H1 (cell line): ENCODE measurements at regions not wholly inside any gene's neighbourhood (a gene's known extent, or its start where the extent isn't known, plus 50 kb on each side); places are given as distances from the start of the nearest gene placed in this dataset.

Experiments used
- CTCF ChIA-PET: fragments of 300-600 bp; sonication (Branson Sonifier 250); formaldehyde crosslinking; loops from one replicate; lab custom pipeline; 2021; ENCODE audit not compliant: partially characterized antibody; lab: Charles Lee
- POLR2A ChIA-PET: fragments of 300-600 bp; sonication (Branson Sonifier 250); formaldehyde crosslinking; loops from one replicate; lab custom pipeline; 2021; ENCODE audit warnings: inconsistent platforms; ENCODE audit not compliant: partially characterized antibody; lab: Charles Lee
- DNase-seq, 2 experiments: peaks; one replicate each; pipeline versions ENCODE4 v3.0.0 to v3.0.0-alpha.2; 2010 to 2022; ENCODE audit warnings: low spot score in 2 of 2, low read depth in 1 of 2, mixed read lengths in 1 of 2
- FAIRE-seq: peaks from 2 replicates; lab custom pipeline; 2011; peaks lifted over from hg19 to GRCh38; lab: Jason Lieb, UNC
- H2AFZ ChIP-seq: 2 replicates; pipeline ENCODE4 v1.8.1; 2012; ENCODE audit warnings: low read length, inconsistent platforms
- H2AK5ac ChIP-seq: 2 replicates; pipeline ENCODE4 v1.6.1; 2013; ENCODE audit warnings: low read depth, low read length
- H2BK120ac ChIP-seq: replicated peaks from 2 replicates; pipeline ENCODE3; 2013; ENCODE audit warnings: low read depth, low read length, inconsistent platforms
- H2BK12ac ChIP-seq: 2 replicates; pipeline ENCODE4 v1.6.1; 2013; ENCODE audit warnings: low read depth, low read length
- H2BK15ac ChIP-seq: 2 replicates; pipeline ENCODE4 v1.6.1; 2013; ENCODE audit warnings: low read length
- H2BK20ac ChIP-seq: 2 replicates; pipeline ENCODE4 v1.6.1; 2013; ENCODE audit warnings: low read length
- H2BK5ac ChIP-seq: 2 replicates; pipeline ENCODE4 v1.6.1; 2013; ENCODE audit warnings: low read depth, low read length
- H3K14ac ChIP-seq: 2 replicates; pipeline ENCODE4 v1.6.1; 2013; ENCODE audit warnings: inconsistent platforms; ENCODE audit not compliant: insufficient read length
- H3K18ac ChIP-seq: 2 replicates; pipeline ENCODE4 v1.6.1; 2013; ENCODE audit warnings: low read length; ENCODE audit errors: extremely low read depth
- H3K23ac ChIP-seq: 2 replicates; pipeline ENCODE4 v1.6.1; 2013; ENCODE audit warnings: inconsistent platforms; ENCODE audit not compliant: insufficient read length
- H3K23me2 ChIP-seq: 2 replicates; pipeline ENCODE4 v1.6.1; 2013; ENCODE audit warnings: low read depth, low read length
- H3K27ac ChIP-seq: 2 replicates; pipeline ENCODE4 v1.6.1; 2011; ENCODE audit warnings: low read depth, low read length, inconsistent platforms
- H3K27me3 ChIP-seq, 4 experiments: replicated peaks in 1 of 4; 1 replicate in 1 of 4; 2 replicates in 3 of 4; pipeline versions ENCODE4 v1.6.1 to v1.8.1; 2011 to 2013; ENCODE audit warnings: low read length in 3 of 4, mild to moderate bottlenecking in 3 of 4, inconsistent platforms in 2 of 4, mixed read lengths in 2 of 4, moderate library complexity in 1 of 4; ENCODE audit not compliant: control insufficient read depth in 3 of 4, insufficient read depth in 3 of 4; ENCODE audit errors: extremely low read depth in 1 of 4
- H3K36me3 ChIP-seq, 4 experiments: 2 replicates each; pipeline versions ENCODE4 v1.6.1 to v1.8.1; 2011 to 2013; ENCODE audit warnings: mild to moderate bottlenecking in 4 of 4, low read length in 3 of 4, moderate library complexity in 2 of 4, control low read depth in 1 of 4, inconsistent platforms in 1 of 4; ENCODE audit not compliant: insufficient read depth in 4 of 4, control insufficient read depth in 2 of 4
- H3K4ac ChIP-seq: replicated peaks from 2 replicates; pipeline ENCODE3; 2013; ENCODE audit warnings: low read length, low read depth, mixed read lengths, inconsistent platforms; ENCODE audit not compliant: insufficient read length
- H3K4me1 ChIP-seq, 4 experiments: replicated peaks in 1 of 4; 1 replicate in 1 of 4; 2 replicates in 3 of 4; pipeline versions ENCODE4 v1.6.1 to v1.8.1; 2011 to 2013; ENCODE audit warnings: low read length in 3 of 4, inconsistent platforms in 2 of 4, mixed read lengths in 1 of 4; ENCODE audit not compliant: insufficient read depth in 4 of 4, control insufficient read depth in 3 of 4
- H3K4me2 ChIP-seq, 2 experiments: 2 replicates each; pipeline versions ENCODE4 v1.6.1 to v1.8.1; 2011 to 2013; ENCODE audit warnings: low read depth in 2 of 2, low read length in 2 of 2, control low read depth in 1 of 2, inconsistent platforms in 1 of 2, mild to moderate bottlenecking in 1 of 2; ENCODE audit not compliant: insufficient read depth in 1 of 2
- H3K4me3 ChIP-seq, 4 experiments: fragments of 200-600, 300-600 bp in 1 of 4; sonication (generic), shearing (Covaris generic), sonication (Bioruptor Twin) in 1 of 4; 2 replicates each; pipeline versions ENCODE4 v1.5.1 to v1.8.1; 2011 to 2016; ENCODE audit warnings: low read length in 4 of 4, low read depth in 3 of 4, control low read depth in 2 of 4, inconsistent platforms in 2 of 4, mild to moderate bottlenecking in 2 of 4, mixed read lengths in 1 of 4, moderate library complexity in 1 of 4; ENCODE audit not compliant: insufficient read depth in 2 of 4; ENCODE audit errors: extremely low read depth in 1 of 4
- H3K56ac ChIP-seq: replicated peaks from 2 replicates; pipeline ENCODE3; 2013; ENCODE audit warnings: low read depth, mild to moderate bottlenecking, mixed read lengths, low read length, inconsistent platforms; ENCODE audit not compliant: insufficient read length
- H3K79me1 ChIP-seq: 2 replicates; pipeline ENCODE4 v1.6.1; 2013; ENCODE audit warnings: low read depth, low read length, control low read depth
- H3K79me2 ChIP-seq, 2 experiments: 2 replicates each; pipeline versions ENCODE4 v1.6.1 to v1.8.1; 2012 to 2013; ENCODE audit warnings: low read length in 2 of 2, mild to moderate bottlenecking in 2 of 2, inconsistent platforms in 1 of 2; ENCODE audit not compliant: insufficient read depth in 2 of 2, control insufficient read depth in 1 of 2
- H3K9ac ChIP-seq, 4 experiments: replicated peaks in 1 of 4; 1 replicate in 1 of 4; 2 replicates in 3 of 4; pipeline versions ENCODE4 v1.6.1 to v1.8.1; 2011 to 2013; ENCODE audit warnings: low read depth in 3 of 4, low read length in 3 of 4, control low read depth in 2 of 4, mild to moderate bottlenecking in 2 of 4, moderate library complexity in 2 of 4, inconsistent platforms in 1 of 4; ENCODE audit errors: extremely low read depth in 1 of 4
- H3K9me3 ChIP-seq, 2 experiments: 2 replicates each; pipeline versions ENCODE4 v1.6.1 to v1.8.1; 2012 to 2013; ENCODE audit warnings: mild to moderate bottlenecking in 2 of 2, moderate library complexity in 2 of 2, control low read depth in 1 of 2, inconsistent platforms in 1 of 2, low read depth in 1 of 2, low read length in 1 of 2, mixed read lengths in 1 of 2; ENCODE audit not compliant: insufficient read depth in 2 of 2
- H4K20me1 ChIP-seq, 2 experiments: replicated peaks in 1 of 2; 2 replicates each; pipeline versions ENCODE3 to v1.8.1; 2011 to 2013; ENCODE audit warnings: inconsistent platforms in 2 of 2, low read length in 2 of 2, mild to moderate bottlenecking in 1 of 2; ENCODE audit not compliant: insufficient read depth in 2 of 2, control insufficient read depth in 1 of 2
- H4K5ac ChIP-seq: 2 replicates; pipeline ENCODE4 v1.6.1; 2013; ENCODE audit warnings: low read length, low read depth, mixed read lengths, inconsistent platforms; ENCODE audit not compliant: insufficient read length
- H4K8ac ChIP-seq: 2 replicates; pipeline ENCODE4 v1.8.0; 2013; ENCODE audit warnings: mild to moderate bottlenecking, moderate library complexity, low read length, inconsistent platforms; ENCODE audit not compliant: insufficient read depth; ENCODE audit errors: extremely low read depth
- H4K91ac ChIP-seq: replicated peaks from 2 replicates; pipeline ENCODE3; 2013; ENCODE audit warnings: low read length, mixed read lengths, inconsistent platforms; ENCODE audit not compliant: insufficient read length
- BRCA1 ChIP-seq: IDR thresholded peaks from 2 replicates; pipeline ENCODE4 v1.6.1; 2012; ENCODE audit warnings: low read depth, low read length, improper control_type of control experiment
- CBX5 ChIP-seq: fragments of 300-800, 300-1000 bp; sonication (generic); IDR thresholded peaks from 2 replicates; pipeline ENCODE4 v1.7.1; 2016; ENCODE audit warnings: antibody characterized with exemption, low read length, low read depth
- CBX8 ChIP-seq: fragments of 300-800, 300-1000 bp; sonication (generic); IDR thresholded peaks from 2 replicates; pipeline ENCODE4 v1.7.1; 2016; ENCODE audit warnings: low read depth, low read length, borderline replicate concordance
- CEBPB ChIP-seq: IDR thresholded peaks from 2 replicates; pipeline ENCODE4 v1.6.1; 2012; ENCODE audit warnings: low read depth, low read length
- EGR1 ChIP-seq: IDR thresholded peaks from 2 replicates; pipeline ENCODE4 v1.6.1; 2011; ENCODE audit warnings: low read depth, low read length, borderline replicate concordance
- KDM1A ChIP-seq: fragments of 200-600, 300-600 bp; sonication (generic); IDR thresholded peaks from 2 replicates; pipeline ENCODE4 v1.7.1; 2016; ENCODE audit warnings: mild to moderate bottlenecking, low read length, borderline replicate concordance
- POU5F1 ChIP-seq: IDR thresholded peaks from 2 replicates; pipeline ENCODE4 v1.6.1; 2011; ENCODE audit warnings: low read depth, mild to moderate bottlenecking, low read length, moderate library complexity
- RXRA ChIP-seq: IDR thresholded peaks from 2 replicates; pipeline ENCODE4 v1.6.1; 2011; ENCODE audit warnings: low read depth, mild to moderate bottlenecking, low read length, moderate library complexity; ENCODE audit not compliant: insufficient read depth
- SIRT6 ChIP-seq: IDR thresholded peaks from one replicate; pipeline ENCODE4 v1.7.1; 2012; ENCODE audit warnings: low read length, inconsistent platforms
- SP2 ChIP-seq: IDR thresholded peaks from 2 replicates; pipeline ENCODE4 v1.6.1; 2012; ENCODE audit warnings: mild to moderate bottlenecking, low read length, inconsistent platforms
- SUZ12 ChIP-seq: fragments of 200-600 bp; sonication (generic); IDR thresholded peaks from 2 replicates; pipeline ENCODE4 v1.6.1; 2012; ENCODE audit warnings: mild to moderate bottlenecking, inconsistent platforms, low read length, moderate library complexity, mixed read lengths
- TAF1 ChIP-seq: IDR thresholded peaks from 2 replicates; pipeline ENCODE4 v1.6.1; 2011; ENCODE audit warnings: mild to moderate bottlenecking, low read depth, low read length
- TEAD4 ChIP-seq: IDR thresholded peaks from 2 replicates; pipeline ENCODE4 v1.6.1; 2012; ENCODE audit warnings: low read depth, low read length, inconsistent platforms, mixed read lengths
- WGBS, 2 experiments: shearing (Covaris generic) in 1 of 2; methylation state at CpG; one replicate each; pipeline versions ENCODE4 v1.1.6 to v1.1.7; 2013 to 2015; ENCODE audit warnings: low lambda C conversion rate in 2 of 2, mixed read lengths in 2 of 2, inconsistent platforms in 1 of 2, low coverage in 1 of 2, missing lambda C conversion rate in 1 of 2; ENCODE audit not compliant: insufficient replicate concordance in 2 of 2, insufficient coverage in 1 of 2, insufficient read length in 1 of 2; ENCODE audit errors: extremely low coverage in 1 of 2, missing lambda C conversion rate in 1 of 2; 5-methylcytosine and 5-hydroxymethylcytosine counted together
- TF ChIP-seq, protein P1 (sequence below): IDR thresholded peaks from 2 replicates; pipeline ENCODE4 v1.6.1; 2012; ENCODE audit warnings: inconsistent platforms
- TF ChIP-seq, protein P2 (sequence below): IDR thresholded peaks from 2 replicates; pipeline ENCODE4 v1.6.1; 2011; ENCODE audit warnings: low read depth, mild to moderate bottlenecking, low read length; ENCODE audit not compliant: insufficient read depth

- H3K79me2 ChIP-seq, result no peaks in the 10 kb centered on the region
- H3K9ac ChIP-seq, result no peak overlapping the region
- H2BK20ac ChIP-seq, result no peak overlapping the region
- H2BK120ac ChIP-seq, result no peak overlapping the region
- H3K4me3 ChIP-seq, result no peak overlapping the region
- H4K91ac ChIP-seq, result no peak overlapping the region
- no peak overlapping the region for H3K23ac ChIP-seq
- H2AFZ ChIP-seq, result no peak overlapping the region
- H3K18ac ChIP-seq, result no peak overlapping the region
- H3K9me3 ChIP-seq, result no peaks in the 10 kb centered on the region
- WGBS, 2 experiments, result 94% methylated on average over 3 of the region's 3 CpGs; no CpG with 5 or more reads in 1 of the 2 experiments
- no peak overlapping the region for H3K14ac ChIP-seq
- H2BK12ac ChIP-seq, result no peak overlapping the region
- no peak overlapping the region for H3K4me2 ChIP-seq
- H3K56ac ChIP-seq, result no peak overlapping the region
- no peaks in the 10 kb centered on the region for H3K23me2 ChIP-seq
- H2AK5ac ChIP-seq, result no peak overlapping the region
- H3K36me3 ChIP-seq, result no peaks in the 10 kb centered on the region
- no peaks in the 10 kb centered on the region for H4K20me1 ChIP-seq
- DNase-seq, result no peak
- H3K79me1 ChIP-seq, result no peaks in the 10 kb centered on the region
- no peak overlapping the region for H3K27ac ChIP-seq
- no peak overlapping the region for H4K8ac ChIP-seq
- H3K4me1 ChIP-seq, result no peaks in the 10 kb centered on the region
- H4K5ac ChIP-seq, result no peak overlapping the region
- no peak for FAIRE-seq
- POLR2A ChIA-PET, result no interaction called here
- no peak overlapping the region for H3K4ac ChIP-seq
- CTCF ChIA-PET, result interaction anchor here (1.1 to 1.3 kb wide), 2 partner anchors 10 to 17 kb away, joined by 3 read pairs; no protein-coding TSS in a partner anchor
- H3K27me3 ChIP-seq, result no peaks in the 10 kb centered on the region
- H2BK15ac ChIP-seq, result no peak overlapping the region
- H2BK5ac ChIP-seq, result no peak overlapping the region
- TF ChIP-seq SIRT6, result no peak
- TF ChIP-seq SP2, result no peak
- TF ChIP-seq SUZ12, result no peak
- TF ChIP-seq TAF1, result no peak
- no peak for TF ChIP-seq TEAD4
- no peak for TF ChIP-seq KDM1A
- no peak for TF ChIP-seq CBX8
- no peak for TF ChIP-seq CEBPB
- TF ChIP-seq RXRA, result no peak
- TF ChIP-seq BRCA1, result no peak
- TF ChIP-seq EGR1, result no peak
- TF ChIP-seq, protein P1, sequence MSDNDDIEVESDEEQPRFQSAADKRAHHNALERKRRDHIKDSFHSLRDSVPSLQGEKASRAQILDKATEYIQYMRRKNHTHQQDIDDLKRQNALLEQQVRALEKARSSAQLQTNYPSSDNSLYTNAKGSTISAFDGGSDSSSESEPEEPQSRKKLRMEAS, result no peak
- TF ChIP-seq, protein P2, sequence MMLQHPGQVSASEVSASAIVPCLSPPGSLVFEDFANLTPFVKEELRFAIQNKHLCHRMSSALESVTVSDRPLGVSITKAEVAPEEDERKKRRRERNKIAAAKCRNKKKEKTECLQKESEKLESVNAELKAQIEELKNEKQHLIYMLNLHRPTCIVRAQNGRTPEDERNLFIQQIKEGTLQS, result no peak
- no peak for TF ChIP-seq CBX5
- no peak for TF ChIP-seq POU5F1
Measured at GRCh38 chr22:20644071-20644642, 129.8 kb upstream of the SERPIND1 start.
